ENCODE measurements at regions not wholly inside any gene's neighbourhood (a gene's known extent, or its start where the extent isn't known, plus 50 kb on each side); places are given as distances from the start of the nearest gene placed in this dataset.
"Not testable (repeated sequence)": the region's sequence is repeated elsewhere in the genome, so short reads cannot be mapped to it uniquely, and the experiment has no call there.

DNA sequence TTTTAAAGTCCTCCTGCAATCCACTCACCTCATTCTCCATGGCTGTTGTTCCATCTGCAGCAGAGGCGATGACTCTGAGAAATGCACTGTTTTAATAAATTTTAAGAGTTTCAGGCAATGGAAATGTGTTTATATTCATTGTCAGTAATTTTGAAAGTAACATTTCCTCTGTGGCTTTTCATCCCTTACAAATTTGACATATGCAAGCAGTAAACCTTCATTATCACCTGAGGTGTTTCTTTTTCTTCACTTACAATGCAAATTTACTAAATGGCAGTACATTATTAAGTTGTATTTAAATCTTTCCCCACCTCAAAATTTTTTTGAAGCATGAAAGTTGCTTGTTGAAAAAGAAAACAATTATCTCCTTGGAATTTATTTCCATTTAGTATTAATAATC, 136.9 kb downstream of the DIRAS2 start:
- Histone ChIP-seq H3K9ac (ENCODE audit: low read length) (no peak overlapping the region), H2AFZ (ENCODE audit: low read length) (no peak overlapping the region), H3K4me2 (ENCODE audit: low read depth, low read length) (no peak overlapping the region), H3K27ac (ENCODE audit: low read length) (no peak overlapping the region), H3K4me3 (ENCODE audit: low read length) (no peak overlapping the region), H3K4me1 (ENCODE audit: low read length) (0 out of 2 replicates have a peak, but pooled peaks cover 6% of the 10 kb centered on the region), H3K36me3 (replicated peaks; ENCODE audit: insufficient read depth, low read length) (no peaks in the 10 kb centered on the region), H3K9me2 (replicated peaks; ENCODE audit: insufficient read depth, low read length) (no peaks in the 10 kb centered on the region), H4K20me1 (ENCODE audit: insufficient read depth, low read length) (no peaks in the 10 kb centered on the region), H3K79me2 (ENCODE audit: low read length) (no peaks in the 10 kb centered on the region), H3F3A (ENCODE audit: insufficient read depth, low read length) (no peaks in the 10 kb centered on the region), H3K27me3 (replicated peaks; ENCODE audit: insufficient read depth, low read length) (no peaks in the 10 kb centered on the region), H3K9me3 (replicated peaks; ENCODE audit: insufficient read depth, low read length) (no peaks in the 10 kb centered on the region)
- no peak for TF ChIP-seq EZH2phosphoT487 (IDR thresholded peaks at IDR 0.05; ENCODE audit: low read length)
- no peak for TF ChIP-seq EZH2 (optimal IDR thresholded peaks at IDR 0.05; ENCODE audit: low read depth, low read length)
- TF ChIP-seq, protein P1, sequence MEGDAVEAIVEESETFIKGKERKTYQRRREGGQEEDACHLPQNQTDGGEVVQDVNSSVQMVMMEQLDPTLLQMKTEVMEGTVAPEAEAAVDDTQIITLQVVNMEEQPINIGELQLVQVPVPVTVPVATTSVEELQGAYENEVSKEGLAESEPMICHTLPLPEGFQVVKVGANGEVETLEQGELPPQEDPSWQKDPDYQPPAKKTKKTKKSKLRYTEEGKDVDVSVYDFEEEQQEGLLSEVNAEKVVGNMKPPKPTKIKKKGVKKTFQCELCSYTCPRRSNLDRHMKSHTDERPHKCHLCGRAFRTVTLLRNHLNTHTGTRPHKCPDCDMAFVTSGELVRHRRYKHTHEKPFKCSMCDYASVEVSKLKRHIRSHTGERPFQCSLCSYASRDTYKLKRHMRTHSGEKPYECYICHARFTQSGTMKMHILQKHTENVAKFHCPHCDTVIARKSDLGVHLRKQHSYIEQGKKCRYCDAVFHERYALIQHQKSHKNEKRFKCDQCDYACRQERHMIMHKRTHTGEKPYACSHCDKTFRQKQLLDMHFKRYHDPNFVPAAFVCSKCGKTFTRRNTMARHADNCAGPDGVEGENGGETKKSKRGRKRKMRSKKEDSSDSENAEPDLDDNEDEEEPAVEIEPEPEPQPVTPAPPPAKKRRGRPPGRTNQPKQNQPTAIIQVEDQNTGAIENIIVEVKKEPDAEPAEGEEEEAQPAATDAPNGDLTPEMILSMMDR (IDR thresholded peaks at IDR 0.05; ENCODE audit: low read length) = no peak
- no peak for DNase-seq

DNA sequence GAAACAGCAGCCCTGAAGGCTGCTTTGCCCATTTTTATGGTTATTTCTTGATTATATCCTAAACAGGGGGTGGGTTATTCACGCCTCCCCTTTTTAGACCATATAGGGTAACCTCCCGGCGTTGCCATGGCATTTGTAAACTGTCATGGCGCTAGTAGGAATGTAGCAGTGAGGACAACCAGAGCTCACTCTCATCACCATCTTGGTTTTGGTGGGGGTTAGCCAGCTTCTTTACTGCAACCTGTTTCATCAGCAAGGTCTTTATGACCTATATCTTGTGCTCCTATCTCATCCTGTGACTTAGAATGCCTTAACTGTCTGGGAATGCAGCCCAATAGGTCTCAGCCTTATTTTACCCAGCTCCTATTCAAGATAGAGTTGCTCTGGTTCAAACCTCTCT, 136.2 kb downstream of the DIRAS2 start:
- H3K4me3 ChIP-seq (ENCODE audit: low read length); H3K9me3 ChIP-seq (replicated peaks; ENCODE audit: insufficient read depth, low read length); H3K27me3 ChIP-seq (replicated peaks; ENCODE audit: insufficient read depth, low read length); H4K20me1 ChIP-seq (ENCODE audit: insufficient read depth, low read length); H2AFZ ChIP-seq (ENCODE audit: low read length); H3K9me2 ChIP-seq (replicated peaks; ENCODE audit: insufficient read depth, low read length); H3F3A ChIP-seq (ENCODE audit: insufficient read depth, low read length); H3K9ac ChIP-seq (ENCODE audit: low read length); H3K4me1 ChIP-seq (ENCODE audit: low read length); H3K36me3 ChIP-seq (replicated peaks; ENCODE audit: insufficient read depth, low read length); H3K4me2 ChIP-seq (ENCODE audit: low read depth, low read length); H3K79me2 ChIP-seq (ENCODE audit: low read length); DNase-seq; H3K27ac ChIP-seq (ENCODE audit: low read length): not testable (repeated sequence)

DNA sequence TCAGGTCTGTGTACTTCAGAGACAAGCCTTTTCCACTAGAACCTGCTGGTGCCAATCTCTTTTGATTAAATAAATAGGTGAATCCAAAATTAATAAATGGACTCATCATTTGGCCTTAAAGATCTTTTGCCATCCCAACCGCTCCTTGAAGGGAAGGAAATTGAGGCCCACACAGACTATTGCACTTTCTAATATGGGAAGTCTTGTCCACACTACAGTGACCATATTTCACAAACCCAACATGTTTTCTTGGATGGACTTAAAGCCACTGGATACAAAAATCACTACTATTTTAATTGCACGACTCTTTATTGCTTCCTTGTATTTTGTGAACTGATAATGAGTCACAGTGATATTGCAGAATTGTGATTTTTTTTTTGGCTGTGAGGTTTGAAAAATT, 135.0 kb downstream of the DIRAS2 start:
- DNase-seq = no peak
- no peak overlapping the region for H2AFZ ChIP-seq (ENCODE audit: low read length)
- H3K9ac ChIP-seq (ENCODE audit: low read length) = no peak overlapping the region
- no peaks in the 10 kb centered on the region for H3K79me2 ChIP-seq (ENCODE audit: low read length)
- H3K27ac ChIP-seq (ENCODE audit: low read length) = no peak overlapping the region
- no peaks in the 10 kb centered on the region for H3K36me3 ChIP-seq (replicated peaks; ENCODE audit: insufficient read depth, low read length)
- H3K4me3 ChIP-seq (ENCODE audit: low read length) = no peak overlapping the region
- no peaks in the 10 kb centered on the region for H4K20me1 ChIP-seq (ENCODE audit: insufficient read depth, low read length)
- 0 out of 2 replicates have a peak, but pooled peaks cover 6% of the 10 kb centered on the region for H3K4me1 ChIP-seq (ENCODE audit: low read length)
- no peak overlapping the region for H3K4me2 ChIP-seq (ENCODE audit: low read depth, low read length)
- TF ChIP-seq EZH2 (optimal IDR thresholded peaks at IDR 0.05; ENCODE audit: low read depth, low read length) (no peak), EZH2phosphoT487 (IDR thresholded peaks at IDR 0.05; ENCODE audit: low read length) (no peak)
- TF ChIP-seq, protein P1 (IDR thresholded peaks at IDR 0.05; ENCODE audit: low read length) = no peak
- H3K9me2 ChIP-seq (replicated peaks; ENCODE audit: insufficient read depth, low read length) = no peaks in the 10 kb centered on the region
- H3F3A ChIP-seq (ENCODE audit: insufficient read depth, low read length) = no peaks in the 10 kb centered on the region
- no peaks in the 10 kb centered on the region for H3K9me3 ChIP-seq (replicated peaks; ENCODE audit: insufficient read depth, low read length)
- H3K27me3 ChIP-seq (replicated peaks; ENCODE audit: insufficient read depth, low read length) = no peaks in the 10 kb centered on the region

DNA sequence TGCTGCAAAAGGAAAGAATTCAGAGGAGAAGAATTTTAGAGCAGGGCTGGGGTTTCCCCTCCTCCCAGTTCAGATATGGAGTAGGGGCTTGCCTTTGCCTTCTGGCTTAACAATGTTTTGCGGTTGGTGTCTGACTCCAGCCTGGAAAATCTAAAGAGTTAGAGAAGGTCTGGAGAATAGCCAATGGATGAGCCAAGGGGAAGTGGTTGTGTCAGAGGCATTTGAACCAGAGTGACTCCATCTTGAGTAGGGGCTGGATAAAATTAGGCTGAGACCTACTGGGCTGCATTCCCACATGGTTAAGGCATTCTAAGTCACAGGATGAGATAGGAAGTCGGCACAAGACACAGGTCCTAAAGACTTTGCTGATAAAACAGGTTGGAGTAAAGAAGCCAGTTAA, 133.7 kb downstream of the DIRAS2 start:
- no peak overlapping the region for H3K4me2 ChIP-seq (ENCODE audit: low read depth, low read length)
- H3K9me2 ChIP-seq (replicated peaks; ENCODE audit: insufficient read depth, low read length) = no peaks in the 10 kb centered on the region
- TF ChIP-seq EZH2phosphoT487 (IDR thresholded peaks at IDR 0.05; ENCODE audit: low read length) (no peak), EZH2 (optimal IDR thresholded peaks at IDR 0.05; ENCODE audit: low read depth, low read length) (no peak)
- TF ChIP-seq, protein P1 (IDR thresholded peaks at IDR 0.05; ENCODE audit: low read length) = no peak
- no peaks in the 10 kb centered on the region for H3F3A ChIP-seq (ENCODE audit: insufficient read depth, low read length)
- H3K4me3 ChIP-seq (ENCODE audit: low read length) = no peak overlapping the region
- H3K36me3 ChIP-seq (replicated peaks; ENCODE audit: insufficient read depth, low read length) = no peaks in the 10 kb centered on the region
- no peak overlapping the region for H2AFZ ChIP-seq (ENCODE audit: low read length)
- H4K20me1 ChIP-seq (ENCODE audit: insufficient read depth, low read length) = no peaks in the 10 kb centered on the region
- H3K9me3 ChIP-seq (replicated peaks; ENCODE audit: insufficient read depth, low read length) = no peaks in the 10 kb centered on the region
- no peak overlapping the region for H3K9ac ChIP-seq (ENCODE audit: low read length)
- H3K4me1 ChIP-seq (ENCODE audit: low read length) = 0 out of 2 replicates have a peak, but pooled peaks cover 6% of the 10 kb centered on the region
- H3K79me2 ChIP-seq (ENCODE audit: low read length) = no peaks in the 10 kb centered on the region
- no peak overlapping the region for H3K27ac ChIP-seq (ENCODE audit: low read length)
- DNase-seq = no peak
- no peaks in the 10 kb centered on the region for H3K27me3 ChIP-seq (replicated peaks; ENCODE audit: insufficient read depth, low read length)
